ENCODE measurements at regions not wholly inside any gene's neighbourhood (a gene's known extent, or its start where the extent isn't known, plus 50 kb on each side); places are given as distances from the start of the nearest gene placed in this dataset.

- TF ChIP-seq CTCF (IDR thresholded peaks at IDR 0.05) = no peak
- no peak for TF ChIP-seq POLR2A (IDR thresholded peaks at IDR 0.05)
Measured at GRCh38 chr11:69997352-69997751, 80.8 kb upstream of the ANO1 start.

Measured in testis (tissue), 2 donors.